Transverse colon (tissue), 4 donors: ENCODE measurements at regions not wholly inside any gene's neighbourhood (a gene's known extent, or its start where the extent isn't known, plus 50 kb on each side); places are given as distances from the start of the nearest gene placed in this dataset.

Experiments
- CTCF ChIP-seq, 5 experiments: fragments of 200-600 bp in 3 of 5; fragments of 450-650 bp in 2 of 5; sonication (generic) in 3 of 5; IDR thresholded peaks; 1 replicate in 2 of 5; 2 replicates in 3 of 5; pipeline ENCODE4 v1.5.1; 2016 to 2017; ENCODE audit warnings: antibody characterized with exemption in 5 of 5, inconsistent platforms in 3 of 5, mild to moderate bottlenecking in 2 of 5, moderate library complexity in 1 of 5
- POLR2AphosphoS5 ChIP-seq, 3 donors: sonication (generic); formaldehyde crosslinking; IDR thresholded peaks; one replicate each; pipeline ENCODE4 v1.6.1; 2016; ENCODE audit warnings: antibody characterized with exemption in 3 of 3

GRCh38 chr13:42395086-42395821 lies 123.3 kb downstream of the AKAP11 start:
- no peak for TF ChIP-seq CTCF (IDR thresholded peaks at IDR 0.05)
- no peak for TF ChIP-seq POLR2AphosphoS5 (IDR thresholded peaks at IDR 0.05)
